GM18511 (cell line): ENCODE measurements at regions not wholly inside any gene's neighbourhood (a gene's known extent, or its start where the extent isn't known, plus 50 kb on each side); places are given as distances from the start of the nearest gene placed in this dataset.

Source experiments
- ATAC-seq: cut with Tn5 transposase; IDR thresholded peaks from one replicate; pipeline ENCODE4 v1.9.1; 2021; ENCODE audit warnings: mild to moderate bottlenecking, moderate library complexity; ENCODE audit not compliant: unreplicated experiment

GRCh38 chr22:48644997-48645396 lies 1182.7 kb downstream of the BRD1 start:
- no peak for ATAC-seq

GRCh38 chr22:48644108-48644507 lies 1183.6 kb downstream of the BRD1 start:
- no peak for ATAC-seq

- ATAC-seq, result no peak
These were observed 1184.5 kb downstream of the BRD1 start for GRCh38 chr22:48643066-48643731.

- no peak for ATAC-seq
These were observed 1185.1 kb downstream of the BRD1 start for GRCh38 chr22:48642550-48642949.

- ATAC-seq, result no peak
These were observed 1185.7 kb downstream of the BRD1 start for GRCh38 chr22:48641906-48642475.

GRCh38 chr22:48640890-48641841 lies 1186.5 kb downstream of the BRD1 start:
- no peak for ATAC-seq

- ATAC-seq, result no peak
These were observed 1187.6 kb downstream of the BRD1 start for GRCh38 chr22:48639896-48640748.

GRCh38 chr22:48639021-48639795 lies 1188.5 kb downstream of the BRD1 start:
- no peak for ATAC-seq

GRCh38 chr22:48637231-48637630 lies 1190.4 kb downstream of the BRD1 start:
- no peak for ATAC-seq

- no peak for ATAC-seq
These were observed 1190.9 kb downstream of the BRD1 start for GRCh38 chr22:48636746-48637145.

GRCh38 chr22:48635816-48636215 lies 1191.9 kb downstream of the BRD1 start:
- no peak for ATAC-seq

- no peak for ATAC-seq
These were observed 1192.6 kb downstream of the BRD1 start for GRCh38 chr22:48635031-48635430.

GRCh38 chr22:48633996-48634836 lies 1193.5 kb downstream of the BRD1 start:
- ATAC-seq, result no peak

GRCh38 chr22:48632646-48633246 lies 1194.9 kb downstream of the BRD1 start:
- no peak for ATAC-seq

GRCh38 chr22:48631288-48631863 lies 1196.3 kb downstream of the BRD1 start:
- ATAC-seq, result no peak

- no peak for ATAC-seq
These were observed 1196.8 kb downstream of the BRD1 start for GRCh38 chr22:48630848-48631247.

GRCh38 chr22:48630433-48630754 lies 1197.3 kb downstream of the BRD1 start:
- ATAC-seq, result no peak

- no peak for ATAC-seq
These were observed 1197.8 kb downstream of the BRD1 start for GRCh38 chr22:48629631-48630432.
